WI38 (cell line): ENCODE measurements at regions not wholly inside any gene's neighbourhood (a gene's known extent, or its start where the extent isn't known, plus 50 kb on each side); places are given as distances from the start of the nearest gene placed in this dataset.

Experiments used
- H3K4me3 ChIP-seq: 2 replicates; pipeline ENCODE4 v1.5.1; 2011; ENCODE audit warnings: low read depth, mild to moderate bottlenecking, control low read depth, low read length
- CTCF ChIP-seq: IDR thresholded peaks from 2 replicates; pipeline ENCODE4 v1.5.1; 2012; ENCODE audit warnings: low read depth, mild to moderate bottlenecking, control low read depth, low read length

- H3K4me3 ChIP-seq = no peak overlapping the region
- no peak for TF ChIP-seq CTCF
These were observed 60.7 kb upstream of the FAM9A start for GRCh38 chrX:8861908-8862307.

- no peak for TF ChIP-seq CTCF
- H3K4me3 ChIP-seq = no peak overlapping the region
These were observed 50.2 kb upstream of the FAM9A start for GRCh38 chrX:8851231-8851886.
